ENCODE measurements at regions not wholly inside any gene's neighbourhood (a gene's known extent, or its start where the extent isn't known, plus 50 kb on each side); places are given as distances from the start of the nearest gene placed in this dataset.
"Not testable (repeated sequence)": the region's sequence is repeated elsewhere in the genome, so short reads cannot be mapped to it uniquely, and the experiment has no call there.

- DNase-seq = no peak
These were observed 179.9 kb downstream of the NPHP4 start for GRCh38 chr1:5812295-5812694.

- DNase-seq = no peak
These were observed 180.8 kb downstream of the NPHP4 start for GRCh38 chr1:5811419-5811818.

- no peak for DNase-seq
These were observed 181.5 kb downstream of the NPHP4 start for GRCh38 chr1:5810553-5811270.

- DNase-seq = no peak
These were observed 182.1 kb downstream of the NPHP4 start for GRCh38 chr1:5810131-5810530.

- DNase-seq = no peak
These were observed 182.9 kb downstream of the NPHP4 start for GRCh38 chr1:5809207-5809788.

GRCh38 chr1:5803851-5804250, 188.4 kb downstream of the NPHP4 start:
- no peak for DNase-seq

GRCh38 chr1:5802606-5803005, 189.6 kb downstream of the NPHP4 start:
- DNase-seq = no peak

- no peak for DNase-seq
These were observed 193.3 kb downstream of the NPHP4 start for GRCh38 chr1:5798904-5799303.

GRCh38 chr1:5798151-5798730, 194.0 kb downstream of the NPHP4 start:
- DNase-seq = no peak

GRCh38 chr1:5796028-5796427, 196.2 kb downstream of the NPHP4 start:
- DNase-seq = no peak

GRCh38 chr1:5794279-5794678, 197.9 kb downstream of the NPHP4 start:
- DNase-seq = no peak

- no peak for DNase-seq
These were observed 198.7 kb downstream of the NPHP4 start for GRCh38 chr1:5793516-5793915.

- DNase-seq = no peak
These were observed 211.1 kb downstream of the NPHP4 start for GRCh38 chr1:5781079-5781478.

GRCh38 chr1:5780324-5780716, 211.9 kb downstream of the NPHP4 start:
- DNase-seq = no peak

- no peak for DNase-seq
These were observed 212.5 kb downstream of the NPHP4 start for GRCh38 chr1:5779608-5780323.

GRCh38 chr1:5776035-5776550, 216.1 kb downstream of the NPHP4 start:
- no peak for DNase-seq

GRCh38 chr1:5774019-5774418, 218.2 kb downstream of the NPHP4 start:
- DNase-seq = no peak

- no peak for DNase-seq
These were observed 220.4 kb downstream of the NPHP4 start for GRCh38 chr1:5771788-5772187.

GRCh38 chr1:5770981-5771765, 221.1 kb downstream of the NPHP4 start:
- DNase-seq = no peak

GRCh38 chr1:5769760-5770159, 222.5 kb downstream of the NPHP4 start:
- no peak for DNase-seq

GRCh38 chr1:5769146-5769545, 223.1 kb downstream of the NPHP4 start:
- no peak for DNase-seq

GRCh38 chr1:5768014-5768413, 224.2 kb downstream of the NPHP4 start:
- DNase-seq = no peak

GRCh38 chr1:5766996-5767395, 225.2 kb downstream of the NPHP4 start:
- DNase-seq = not testable (repeated sequence)

Measured in activated naive CD4-positive, alpha-beta T cell (primary cell).